Prostate gland (tissue), 2 donors: ENCODE measurements at regions not wholly inside any gene's neighbourhood (a gene's known extent, or its start where the extent isn't known, plus 50 kb on each side); places are given as distances from the start of the nearest gene placed in this dataset.
"Not testable (repeated sequence)": the region's sequence is repeated elsewhere in the genome, so short reads cannot be mapped to it uniquely, and the experiment has no call there.

Experiments used
- DNase-seq: peaks from one replicate; pipeline ENCODE4 v3.0.0-alpha.2; 2019; ENCODE audit warnings: low spot score
- H3K27ac ChIP-seq, 2 donors: fragments of 200-600 bp; sonication (generic); 2 replicates each; pipeline ENCODE4 v1.5.1; 2017 to 2019
- H3K27me3 ChIP-seq: fragments of 200-600 bp; sonication (generic); replicated peaks from 2 replicates; pipeline ENCODE4 v1.5.1; 2019; ENCODE audit not compliant: insufficient read depth
- H3K36me3 ChIP-seq, 2 donors: fragments of 200-600 bp; sonication (generic); 1 replicate in 1 of 2; 2 replicates in 1 of 2; pipeline versions ENCODE4 v1.5.1 to v1.8.1; 2017 to 2019
- H3K4me1 ChIP-seq: fragments of 200-600 bp; sonication (generic); replicated peaks from 2 replicates; pipeline ENCODE4 v1.5.1; 2019
- H3K4me3 ChIP-seq, 2 donors: fragments of 200-600 bp; sonication (generic); 2 replicates each; pipeline ENCODE4 v1.5.1; 2017 to 2019
- H3K9me3 ChIP-seq: fragments of 200-600 bp; sonication (generic); 2 replicates; pipeline ENCODE4 v1.5.1; 2017
- POLR2A ChIP-seq: fragments of 450-650 bp; IDR thresholded peaks from one replicate; pipeline ENCODE4 v1.6.1; 2016; ENCODE audit warnings: antibody characterized with exemption, mild to moderate bottlenecking
- POLR2AphosphoS5 ChIP-seq: sonication (generic); formaldehyde crosslinking; IDR thresholded peaks from one replicate; pipeline ENCODE4 v1.6.1; 2017; ENCODE audit warnings: antibody characterized with exemption
- WGBS: methylation state at CpG from one replicate; pipeline ENCODE4 v1.1.5; 2018; 5-methylcytosine and 5-hydroxymethylcytosine counted together
- intact Hi-C: fragments of 100-400 bp; cut with DNase I; formaldehyde crosslinking; loops from one replicate; pipeline ENCODE4 v1.14.2; 2022
- TF ChIP-seq, protein P1 (sequence below), 4 experiments: fragments of 200-600 bp in 2 of 4; fragments of 450-650 bp in 2 of 4; sonication (generic) in 2 of 4; IDR thresholded peaks; 1 replicate in 3 of 4; 2 replicates in 1 of 4; pipeline ENCODE4 v1.5.1; 2016 to 2019; ENCODE audit warnings: antibody characterized with exemption in 4 of 4, mild to moderate bottlenecking in 2 of 4, moderate library complexity in 2 of 4

GRCh38 chr5:157965989-157966388 is 107.0 kb upstream of the CLINT1 start:
- TF ChIP-seq, protein P1, sequence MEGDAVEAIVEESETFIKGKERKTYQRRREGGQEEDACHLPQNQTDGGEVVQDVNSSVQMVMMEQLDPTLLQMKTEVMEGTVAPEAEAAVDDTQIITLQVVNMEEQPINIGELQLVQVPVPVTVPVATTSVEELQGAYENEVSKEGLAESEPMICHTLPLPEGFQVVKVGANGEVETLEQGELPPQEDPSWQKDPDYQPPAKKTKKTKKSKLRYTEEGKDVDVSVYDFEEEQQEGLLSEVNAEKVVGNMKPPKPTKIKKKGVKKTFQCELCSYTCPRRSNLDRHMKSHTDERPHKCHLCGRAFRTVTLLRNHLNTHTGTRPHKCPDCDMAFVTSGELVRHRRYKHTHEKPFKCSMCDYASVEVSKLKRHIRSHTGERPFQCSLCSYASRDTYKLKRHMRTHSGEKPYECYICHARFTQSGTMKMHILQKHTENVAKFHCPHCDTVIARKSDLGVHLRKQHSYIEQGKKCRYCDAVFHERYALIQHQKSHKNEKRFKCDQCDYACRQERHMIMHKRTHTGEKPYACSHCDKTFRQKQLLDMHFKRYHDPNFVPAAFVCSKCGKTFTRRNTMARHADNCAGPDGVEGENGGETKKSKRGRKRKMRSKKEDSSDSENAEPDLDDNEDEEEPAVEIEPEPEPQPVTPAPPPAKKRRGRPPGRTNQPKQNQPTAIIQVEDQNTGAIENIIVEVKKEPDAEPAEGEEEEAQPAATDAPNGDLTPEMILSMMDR (IDR thresholded peaks at IDR 0.05) = no peak
- TF ChIP-seq POLR2AphosphoS5 (no peak), POLR2A (no peak)
- H3K27me3 ChIP-seq = no peaks in the 10 kb centered on the region
- WGBS = 84% methylated on average over 9 of the region's 9 CpGs
- no peak overlapping the region for H3K27ac ChIP-seq
- intact Hi-C loops = no loop called here
- H3K36me3 ChIP-seq = no peaks in the 10 kb centered on the region
- H3K4me1 ChIP-seq = no peaks in the 10 kb centered on the region
- H3K9me3 ChIP-seq = no peaks in the 10 kb centered on the region
- no peak overlapping the region for H3K4me3 ChIP-seq
- DNase-seq = no peak

DNA sequence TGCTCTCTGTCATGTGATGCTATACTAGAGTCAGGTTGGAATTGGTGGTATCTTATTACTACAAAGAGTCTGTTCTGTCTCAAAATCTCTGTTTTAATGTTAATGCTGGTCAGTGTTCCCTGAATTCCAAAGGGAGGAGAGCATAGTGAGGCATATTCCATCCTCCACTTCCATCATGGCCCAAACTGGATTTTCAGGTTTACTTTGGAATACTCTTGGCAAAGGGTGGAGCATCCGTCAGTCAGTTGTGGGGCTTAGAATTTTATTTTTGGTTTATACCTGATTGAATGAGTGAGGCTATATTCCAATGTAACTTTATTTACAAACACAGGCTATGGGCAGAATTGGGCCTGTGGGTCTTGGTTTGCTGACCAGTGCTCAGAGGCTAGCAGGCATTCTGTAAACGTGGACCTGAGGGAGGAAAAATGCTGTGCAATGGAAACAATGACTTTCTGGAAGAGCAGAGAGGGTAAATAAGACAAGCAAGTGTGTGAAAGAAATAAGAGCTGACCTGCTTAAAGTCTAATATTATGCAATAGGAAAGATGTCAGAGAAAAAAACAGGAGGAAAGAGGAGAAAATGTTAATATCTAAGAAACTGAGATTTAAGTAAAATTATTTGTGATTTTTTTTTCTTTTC is 106.2 kb upstream of the CLINT1 start:
- no peak overlapping the region for H3K27ac ChIP-seq
- H3K9me3 ChIP-seq = no peaks in the 10 kb centered on the region
- no peak overlapping the region for H3K4me3 ChIP-seq
- WGBS = 51% methylated on average over 2 of the region's 2 CpGs
- no peaks in the 10 kb centered on the region for H3K36me3 ChIP-seq
- H3K27me3 ChIP-seq = no peaks in the 10 kb centered on the region
- no peak for DNase-seq
- TF ChIP-seq POLR2A = no peak
- intact Hi-C loops = no loop called here
- no peaks in the 10 kb centered on the region for H3K4me1 ChIP-seq

DNA sequence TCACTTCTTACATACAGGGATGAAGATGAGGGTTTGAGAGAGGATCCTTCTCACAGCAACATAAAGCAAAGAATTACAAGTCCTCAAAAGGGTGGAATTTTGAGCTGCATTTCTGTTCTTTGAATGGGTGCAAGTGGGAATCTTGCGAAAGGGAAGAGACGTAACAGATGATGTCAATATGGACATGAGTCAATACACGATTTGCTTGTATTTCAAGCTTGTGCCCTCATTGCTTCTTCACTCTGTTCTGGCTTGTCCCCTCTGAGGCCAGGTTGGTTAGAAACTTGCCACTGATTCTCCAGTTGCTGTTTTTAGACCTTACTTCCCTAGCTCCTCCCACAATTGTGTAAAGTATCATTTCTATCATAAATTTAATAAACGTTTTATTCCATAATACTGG is 104.8 kb upstream of the CLINT1 start:
- TF ChIP-seq, protein P1 (IDR thresholded peaks at IDR 0.05) = no peak
- TF ChIP-seq POLR2AphosphoS5 (no peak), POLR2A (no peak)
- 78% methylated on average over 4 of the region's 4 CpGs for WGBS
- no peaks in the 10 kb centered on the region for H3K9me3 ChIP-seq
- no peaks in the 10 kb centered on the region for H3K27me3 ChIP-seq
- no peak overlapping the region for H3K27ac ChIP-seq
- intact Hi-C loops = no loop called here
- DNase-seq = no peak
- no peaks in the 10 kb centered on the region for H3K4me1 ChIP-seq
- no peak overlapping the region for H3K4me3 ChIP-seq
- no peaks in the 10 kb centered on the region for H3K36me3 ChIP-seq

GRCh38 chr5:157963244-157963643 is 104.3 kb upstream of the CLINT1 start:
- 94% methylated on average over 2 of the region's 2 CpGs for WGBS
- H3K4me1 ChIP-seq = no peaks in the 10 kb centered on the region
- intact Hi-C loops = no loop called here
- no peaks in the 10 kb centered on the region for H3K27me3 ChIP-seq
- no peaks in the 10 kb centered on the region for H3K36me3 ChIP-seq
- no peak overlapping the region for H3K27ac ChIP-seq
- no peak for DNase-seq
- no peak overlapping the region for H3K4me3 ChIP-seq
- TF ChIP-seq POLR2AphosphoS5 = no peak
- no peak for TF ChIP-seq POLR2A
- TF ChIP-seq, protein P1 (IDR thresholded peaks at IDR 0.05) = no peak
- H3K9me3 ChIP-seq = no peaks in the 10 kb centered on the region

GRCh38 chr5:157962686-157963085 is 103.7 kb upstream of the CLINT1 start:
- H3K4me1 ChIP-seq, H3K36me3 ChIP-seq, H3K4me3 ChIP-seq, H3K27me3 ChIP-seq, H3K9me3 ChIP-seq, intact Hi-C loops, H3K27ac ChIP-seq, DNase-seq: not testable (repeated sequence)
- WGBS = 91% methylated on average over 8 of the region's 8 CpGs

DNA sequence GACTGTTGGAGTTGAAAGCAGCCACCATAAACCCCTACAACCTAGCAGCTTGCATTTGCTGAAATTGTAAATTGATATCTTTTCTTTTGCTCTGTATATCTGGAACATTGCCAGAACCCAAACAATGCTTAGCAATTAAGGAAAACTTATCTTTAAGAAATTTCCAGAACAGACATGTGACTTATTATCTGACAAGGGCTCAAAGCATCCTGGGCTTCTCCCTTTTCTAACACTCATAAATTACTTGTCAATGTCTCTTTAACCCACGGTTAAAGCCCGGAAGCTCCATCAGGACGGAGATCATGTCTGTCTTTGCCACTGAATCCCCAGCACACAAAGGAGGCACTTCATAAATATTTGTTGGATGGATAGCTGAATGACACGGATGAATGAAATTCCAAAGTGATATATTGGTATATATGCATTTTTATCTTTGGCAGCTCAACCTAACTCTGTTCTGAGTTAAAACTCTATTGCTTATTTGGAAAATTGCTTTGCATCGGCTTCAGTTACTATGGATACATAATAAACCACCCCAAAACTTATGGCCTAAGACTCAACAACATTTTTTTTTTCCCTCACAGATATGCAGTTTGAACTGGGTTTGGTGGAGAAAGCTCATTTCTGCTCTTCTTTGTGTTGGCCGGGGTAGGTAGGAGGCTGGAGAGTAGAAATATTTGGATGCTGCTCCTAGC is 103.1 kb upstream of the CLINT1 start:
- TF ChIP-seq POLR2AphosphoS5 = no peak
- TF ChIP-seq POLR2A = no peak
- TF ChIP-seq, protein P1 (IDR thresholded peaks at IDR 0.05) = no peak
- no peak for DNase-seq
- WGBS = 33% methylated on average over 6 of the region's 6 CpGs
- H3K4me3 ChIP-seq = no peak overlapping the region
- intact Hi-C loops = no loop called here
- no peaks in the 10 kb centered on the region for H3K27me3 ChIP-seq
- H3K9me3 ChIP-seq = no peaks in the 10 kb centered on the region
- H3K27ac ChIP-seq = no peak overlapping the region
- H3K4me1 ChIP-seq = no peaks in the 10 kb centered on the region
- H3K36me3 ChIP-seq = no peaks in the 10 kb centered on the region
